Stimulated activated CD8-positive, alpha-beta memory T cell treated with anti-CD3 and anti-CD28 coated beads, Interleukin-4, amount 100 ng/mL, for 24 hours (primary cell): ENCODE measurements at regions not wholly inside any gene's neighbourhood (a gene's known extent, or its start where the extent isn't known, plus 50 kb on each side); places are given as distances from the start of the nearest gene placed in this dataset.

ENCODE experiments used
- DNase-seq: peaks from one replicate; pipeline ENCODE4 v3.0.0-alpha.2; 2020; ENCODE audit warnings: low read depth

- no peak for DNase-seq
Measured at GRCh38 chr1:234759888-234760287, 149.9 kb upstream of the IRF2BP2 start.

- no peak for DNase-seq
Measured at GRCh38 chr1:234758851-234759250, 148.9 kb upstream of the IRF2BP2 start.

DNA sequence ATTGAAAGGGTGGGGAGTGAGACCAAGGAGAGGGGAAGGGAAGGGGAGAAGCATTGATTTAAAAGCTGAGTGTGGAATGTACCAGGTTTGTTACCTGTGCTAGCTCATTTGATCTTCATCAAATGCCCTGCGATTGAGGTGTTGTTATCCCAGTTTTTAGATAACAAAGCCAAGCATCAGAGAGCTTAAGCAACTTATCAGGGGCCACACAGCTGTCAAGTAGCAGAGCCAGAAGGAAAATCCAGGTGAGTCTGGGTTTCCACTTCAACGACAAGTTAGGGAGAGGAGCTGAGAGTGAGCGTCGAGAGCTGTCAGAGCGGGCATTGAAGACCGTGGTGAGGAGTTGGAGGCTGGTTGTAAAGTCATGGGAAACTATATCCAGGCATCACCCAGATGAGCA lies 146.9 kb upstream of the IRF2BP2 start:
- DNase-seq, result no peak

DNA sequence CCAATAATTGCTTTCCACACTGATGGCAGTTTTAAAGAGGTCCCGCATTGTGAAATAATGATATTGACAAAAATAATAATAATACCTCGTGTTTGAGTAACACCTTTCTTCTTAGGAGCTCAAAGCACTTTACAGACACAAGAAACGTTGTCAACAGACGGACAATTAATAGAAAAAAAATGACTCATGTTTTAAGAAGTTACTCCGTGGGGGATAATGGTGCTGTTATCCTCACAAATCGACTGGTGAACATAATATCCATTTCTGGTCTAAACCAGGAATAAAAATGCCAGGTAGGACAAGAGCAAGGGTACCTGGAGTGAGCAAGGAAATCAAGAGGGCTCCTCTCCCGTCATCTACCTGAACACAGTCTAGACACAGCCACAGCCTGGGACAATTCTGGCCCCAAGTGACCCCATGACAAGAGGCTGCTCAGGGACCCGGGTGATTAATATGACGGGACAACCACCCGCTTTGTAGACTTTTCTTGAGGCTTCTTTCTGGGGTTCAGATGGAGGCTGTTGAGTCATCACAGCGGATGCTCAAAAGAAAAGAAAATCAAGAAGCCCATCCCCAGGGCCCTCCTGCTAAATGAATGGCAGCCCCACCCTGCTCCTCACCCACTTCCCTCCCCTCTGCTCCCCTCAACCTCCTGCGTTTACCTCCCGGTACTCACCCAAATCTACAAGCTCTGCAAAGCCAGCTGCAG lies 146.2 kb upstream of the IRF2BP2 start:
- no peak for DNase-seq

DNA sequence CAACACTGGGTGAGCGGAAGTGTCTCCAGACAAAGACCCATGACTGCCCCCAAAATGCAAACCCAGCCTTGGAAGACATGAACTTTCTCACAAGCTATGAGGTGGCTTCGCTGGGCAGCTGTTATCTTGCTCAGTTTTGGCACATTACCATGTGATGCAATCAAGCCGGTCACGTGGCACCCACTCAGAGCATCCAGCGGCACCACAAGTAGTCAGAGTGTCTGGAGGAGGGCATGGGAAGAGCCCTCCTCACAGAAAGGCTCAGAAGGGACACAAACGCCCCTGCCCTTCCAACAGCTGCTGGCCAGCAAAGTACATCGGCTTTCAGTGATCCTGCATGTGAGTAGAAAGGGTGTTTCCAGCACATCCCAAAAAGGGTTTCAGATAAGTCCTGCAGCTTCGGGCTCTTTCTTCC lies 145.5 kb upstream of the IRF2BP2 start:
- no peak for DNase-seq

GRCh38 chr1:234753979-234754378 lies 144.0 kb upstream of the IRF2BP2 start:
- no peak for DNase-seq

DNA sequence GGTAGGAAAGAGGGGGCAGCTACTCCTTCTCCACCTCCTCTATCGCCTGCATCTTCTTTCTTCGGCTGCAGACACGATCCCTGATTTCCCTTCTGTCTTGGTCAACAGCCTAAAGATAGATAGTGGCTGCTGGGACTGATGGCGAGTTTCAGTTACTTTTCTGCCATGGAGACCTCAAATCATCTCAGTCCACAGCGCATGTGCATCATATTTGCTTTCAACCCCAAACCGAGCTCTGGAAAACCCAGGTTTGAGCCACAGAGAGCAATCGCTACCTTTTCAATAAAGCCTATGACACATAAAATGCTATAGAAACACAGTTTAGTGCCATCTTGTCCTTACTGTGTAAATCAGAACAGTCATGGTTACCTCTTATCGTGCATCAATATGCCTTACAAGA lies 142.9 kb upstream of the IRF2BP2 start:
- DNase-seq, result no peak

DNA sequence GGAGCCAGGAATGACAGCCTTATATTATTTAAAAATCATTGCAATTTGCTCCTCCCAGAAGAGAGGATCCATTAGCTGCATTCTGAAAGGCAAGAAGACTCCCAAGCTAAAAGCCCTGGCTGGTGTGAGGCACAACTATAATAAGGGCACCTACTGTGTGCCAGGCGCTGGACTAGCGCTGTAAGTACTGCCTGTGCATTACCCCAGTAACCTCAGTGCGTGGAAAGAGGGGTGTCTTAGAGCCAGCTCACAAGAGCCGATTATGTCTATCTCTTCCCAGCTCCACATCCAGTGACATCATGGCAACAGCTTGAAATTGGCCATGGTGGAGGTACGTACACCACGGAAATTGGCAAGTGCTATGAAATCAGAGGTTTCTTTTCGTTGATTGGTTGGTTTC lies 141.7 kb upstream of the IRF2BP2 start:
- no peak for DNase-seq

DNA sequence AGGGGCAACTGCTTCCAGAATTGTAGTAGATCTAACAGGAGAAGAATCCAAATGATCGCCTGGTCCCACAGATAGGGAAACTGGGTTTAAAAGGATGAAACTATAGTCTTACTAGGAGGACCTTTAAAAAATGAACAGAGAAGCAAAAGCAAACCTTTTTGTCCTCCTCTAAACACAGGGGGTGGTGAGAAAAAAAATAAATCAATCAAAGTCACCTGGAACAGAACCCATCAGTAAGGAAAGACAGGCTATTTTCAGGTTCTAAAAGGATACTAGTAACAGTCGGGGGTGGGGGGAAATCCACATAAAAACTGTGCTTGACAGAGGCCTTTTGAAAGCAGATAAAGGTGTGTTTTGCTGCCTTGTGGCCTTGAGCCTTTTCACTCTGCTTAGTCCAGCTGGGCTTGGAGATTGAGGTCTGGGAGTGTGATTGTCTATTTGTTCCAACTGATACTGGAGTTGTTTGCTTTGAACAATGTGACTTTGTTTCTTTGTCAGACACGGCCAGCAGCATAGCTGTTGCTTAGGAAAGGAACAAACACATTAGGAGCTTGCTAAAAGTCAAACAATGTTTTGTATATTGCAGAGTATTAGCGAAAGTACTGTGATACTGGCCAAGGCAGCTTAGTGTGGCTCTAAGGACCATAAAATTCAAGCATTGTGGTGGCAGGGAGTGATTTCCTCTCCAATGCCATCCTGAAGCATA lies 141.1 kb upstream of the IRF2BP2 start:
- DNase-seq, result no peak

DNA sequence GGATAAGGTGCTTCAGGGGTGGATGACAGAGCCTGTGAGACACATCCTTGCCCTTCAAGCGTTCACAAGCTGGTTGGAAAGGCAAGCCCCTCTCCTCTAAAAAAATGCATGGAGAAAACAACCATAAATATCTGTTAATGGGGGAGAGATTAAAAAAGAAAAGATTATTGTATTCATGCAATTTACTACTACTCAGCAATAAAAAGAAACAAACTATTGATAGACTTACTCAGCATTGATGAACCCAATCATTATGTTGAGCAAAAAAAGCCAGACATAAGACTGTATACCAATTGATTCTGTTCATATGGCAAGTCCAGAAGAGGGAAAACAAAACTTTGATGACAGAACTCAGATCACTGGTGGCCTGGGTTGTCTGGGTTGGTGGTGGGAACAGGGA lies 138.7 kb upstream of the IRF2BP2 start:
- DNase-seq, result no peak

DNA sequence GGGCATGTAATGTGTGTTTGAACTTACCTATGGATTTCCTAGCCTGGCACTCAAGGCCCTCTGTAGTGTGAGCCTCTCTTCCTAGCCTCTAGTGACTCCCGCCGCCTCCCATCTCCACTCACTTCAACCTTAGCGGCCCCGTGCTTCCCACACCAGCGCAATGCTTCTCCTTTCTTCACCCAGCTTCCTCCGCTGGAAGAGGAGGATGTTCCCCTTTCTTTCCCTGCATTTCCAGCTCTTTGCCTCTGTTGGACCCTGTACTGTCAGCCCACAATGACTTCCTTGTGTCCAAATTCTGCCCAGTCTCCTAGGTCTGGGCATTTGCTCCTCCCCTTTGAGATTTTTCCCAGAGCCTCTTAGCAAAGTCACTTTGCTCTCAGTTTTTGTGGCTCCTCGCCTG lies 138.1 kb upstream of the IRF2BP2 start:
- no peak for DNase-seq

GRCh38 chr1:234746798-234747196 lies 136.8 kb upstream of the IRF2BP2 start:
- no peak for DNase-seq

- DNase-seq, result no peak
Measured at GRCh38 chr1:234745844-234746797, 136.1 kb upstream of the IRF2BP2 start.

DNA sequence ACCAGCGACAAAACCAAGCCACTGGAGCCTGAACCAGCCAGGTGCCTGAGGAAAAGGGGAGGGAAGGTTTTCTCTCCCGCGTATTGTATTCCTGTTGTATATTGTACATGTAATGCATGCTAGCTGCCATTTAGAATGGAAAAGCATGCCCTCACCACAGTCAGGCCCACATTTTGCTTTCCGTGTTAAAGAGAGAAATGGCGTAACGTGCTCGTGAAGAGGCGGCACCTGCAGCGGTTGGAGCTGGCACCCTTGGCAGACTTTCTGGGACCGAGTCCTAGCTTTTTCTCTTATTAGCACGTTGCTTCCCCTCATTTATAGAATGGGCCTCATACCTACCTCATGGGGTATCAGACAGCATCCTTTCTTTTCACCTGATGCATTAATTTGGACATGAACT lies 135.3 kb upstream of the IRF2BP2 start:
- no peak for DNase-seq

- DNase-seq, result no peak
Measured at GRCh38 chr1:234743791-234744611, 134.0 kb upstream of the IRF2BP2 start.

- no peak for DNase-seq
Measured at GRCh38 chr1:234742622-234743021, 132.6 kb upstream of the IRF2BP2 start.

GRCh38 chr1:234737967-234738314 lies 128.0 kb upstream of the IRF2BP2 start:
- no peak for DNase-seq

DNA sequence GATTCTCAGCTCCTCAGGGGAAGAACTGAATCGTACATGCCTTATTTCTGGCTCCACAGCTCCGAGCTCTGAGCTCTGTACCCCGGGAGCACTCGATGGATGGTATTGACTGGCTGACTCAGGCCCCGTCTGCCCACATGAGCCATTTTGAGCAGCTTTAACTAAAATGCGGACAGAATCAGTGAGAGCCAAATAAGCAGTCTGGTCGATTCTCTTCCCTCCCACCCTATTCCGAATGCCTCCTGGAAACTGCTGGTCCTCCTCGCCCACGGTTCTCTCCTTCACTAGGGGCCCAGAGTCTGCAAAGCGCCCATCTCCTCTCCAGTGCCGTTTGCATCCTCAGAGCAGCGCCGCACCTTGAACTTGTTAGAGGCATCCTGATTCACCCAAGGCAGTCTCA lies 125.9 kb upstream of the IRF2BP2 start:
- DNase-seq, result no peak

- DNase-seq, result no peak
Measured at GRCh38 chr1:234735476-234735875, 125.5 kb upstream of the IRF2BP2 start.

DNA sequence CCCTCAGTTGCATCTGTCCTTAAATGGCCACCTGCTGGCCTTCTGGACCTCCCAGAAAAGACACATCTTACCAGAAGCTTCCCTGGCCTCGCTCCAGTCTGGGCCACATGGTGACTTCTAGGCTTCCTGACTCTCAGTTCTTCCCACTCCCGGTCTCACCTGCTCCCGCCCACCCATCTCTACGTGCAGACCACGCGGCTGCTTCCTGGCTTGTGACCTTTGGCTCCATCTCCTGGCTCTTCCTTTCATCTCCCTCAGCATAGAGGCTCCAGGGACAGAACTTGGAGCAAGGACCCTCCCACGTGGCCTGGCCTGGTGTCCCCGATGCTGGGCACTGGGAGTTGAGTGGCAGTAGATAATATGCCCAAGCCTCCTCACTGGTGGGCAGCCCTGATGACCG lies 124.9 kb upstream of the IRF2BP2 start:
- no peak for DNase-seq

DNA sequence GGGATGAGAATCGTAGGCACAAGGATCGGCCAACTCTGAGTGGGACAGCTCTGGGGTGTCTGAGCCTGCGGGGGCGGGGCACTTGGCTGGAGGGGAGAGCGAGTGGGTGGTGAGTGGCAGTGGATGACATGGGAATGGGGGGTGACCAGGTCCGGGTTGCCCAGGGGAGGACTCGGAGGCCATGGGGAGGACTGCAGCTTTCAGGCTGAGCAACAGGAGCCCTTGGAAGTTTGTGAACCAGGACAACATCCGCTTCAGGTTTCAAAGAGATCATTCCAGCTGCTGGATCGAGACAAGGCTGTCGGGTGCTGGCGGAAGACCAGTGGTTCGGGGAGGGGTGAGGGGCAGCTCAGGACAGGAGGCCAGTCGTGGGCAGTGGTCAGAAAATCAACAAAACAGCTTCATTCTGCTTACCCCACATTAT lies 124.4 kb upstream of the IRF2BP2 start:
- no peak for DNase-seq

DNA sequence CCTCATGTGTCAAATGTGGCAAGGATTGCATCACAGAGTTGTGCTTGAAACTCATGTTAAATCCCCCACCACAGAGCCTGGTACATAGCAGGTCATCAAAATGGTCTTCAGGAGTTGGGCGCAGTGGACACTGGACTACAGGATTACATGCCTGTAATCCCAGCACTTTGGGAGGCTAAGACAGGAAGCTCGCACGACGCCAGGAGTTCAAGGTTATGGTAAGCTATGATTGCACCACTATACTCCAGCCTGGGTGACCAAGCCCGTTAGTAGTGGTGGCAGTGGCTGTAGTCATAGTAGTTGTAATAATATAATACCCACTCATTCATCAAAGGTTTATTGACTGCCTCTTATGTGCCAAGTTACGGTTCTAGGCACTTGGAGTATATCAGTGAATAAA lies 123.4 kb upstream of the IRF2BP2 start:
- DNase-seq, result no peak
